GM21423 (cell line): ENCODE measurements at regions not wholly inside any gene's neighbourhood (a gene's known extent, or its start where the extent isn't known, plus 50 kb on each side); places are given as distances from the start of the nearest gene placed in this dataset.
"Not testable (repeated sequence)": the region's sequence is repeated elsewhere in the genome, so short reads cannot be mapped to it uniquely, and the experiment has no call there.

Source experiments
- ATAC-seq: cut with Tn5 transposase; IDR thresholded peaks from one replicate; pipeline ENCODE4 v1.9.1; 2021; ENCODE audit warnings: mild to moderate bottlenecking, moderate library complexity; ENCODE audit not compliant: unreplicated experiment

- ATAC-seq = no peak
Observed at GRCh38 chrX:78822157-78822690, 74.7 kb downstream of the LPAR4 start.

DNA sequence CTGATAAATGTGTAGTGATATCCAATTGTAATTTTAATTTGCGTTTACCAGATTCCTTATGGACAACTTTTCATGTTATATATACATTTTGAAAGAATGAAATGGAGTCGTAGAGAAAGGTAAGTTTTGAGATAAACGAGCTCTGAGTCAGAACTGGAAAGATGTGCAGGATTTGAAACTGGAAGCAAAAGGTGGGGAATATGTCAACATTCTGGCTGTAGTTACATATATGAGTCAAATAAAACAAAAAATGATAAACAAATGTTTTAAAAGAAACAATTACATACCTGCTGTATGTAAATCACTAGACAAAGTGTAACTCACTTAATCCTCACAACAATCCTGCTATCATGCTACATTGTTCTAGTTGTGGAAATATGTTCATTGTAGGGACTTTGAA lies 84.0 kb downstream of the LPAR4 start:
- no peak for ATAC-seq

- ATAC-seq = peak; percentile 74
Observed at GRCh38 chrX:78838709-78839108, 91.2 kb downstream of the LPAR4 start.

- no peak for ATAC-seq
Observed at GRCh38 chrX:78839711-78840110, 92.2 kb downstream of the LPAR4 start.

DNA sequence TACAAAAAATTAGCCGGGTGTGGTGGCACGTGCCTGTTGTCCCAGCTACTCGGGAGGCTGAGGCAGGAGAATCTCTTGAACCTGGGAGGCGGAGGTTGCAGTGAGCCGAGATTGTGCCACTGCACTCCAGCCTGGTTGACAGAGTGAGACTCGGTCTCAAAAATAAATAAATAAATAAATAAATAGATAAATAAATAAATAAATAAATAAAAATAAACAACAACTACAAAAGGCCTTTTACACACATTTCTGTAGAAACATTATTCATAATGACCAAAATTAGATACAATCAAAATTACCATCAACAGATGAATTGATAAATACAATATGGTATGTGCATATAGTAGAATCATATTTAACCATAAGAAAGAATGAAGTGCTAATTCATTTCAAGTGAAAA lies 96.7 kb downstream of the LPAR4 start:
- ATAC-seq = not testable (repeated sequence)

DNA sequence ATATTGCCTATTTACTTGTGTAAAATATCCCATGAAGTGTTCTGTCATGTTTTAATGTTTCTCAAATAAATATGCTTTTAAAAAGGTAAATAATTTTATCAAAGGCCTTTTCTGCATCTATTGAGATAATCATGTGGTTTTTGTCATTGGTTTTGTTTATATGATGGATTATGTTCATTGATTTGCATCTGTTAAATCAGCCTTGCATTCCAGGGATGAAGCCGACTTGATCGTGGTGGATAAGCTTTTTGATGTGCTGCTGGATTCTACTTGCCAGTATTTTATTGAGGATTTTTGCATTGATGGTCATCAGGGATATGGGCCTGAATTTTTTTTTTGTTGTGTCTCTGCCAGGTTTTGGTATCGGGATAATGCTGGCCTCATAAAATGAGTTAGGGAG lies 63.9 kb upstream of the P2RY10 start:
- not testable (repeated sequence) for ATAC-seq

DNA sequence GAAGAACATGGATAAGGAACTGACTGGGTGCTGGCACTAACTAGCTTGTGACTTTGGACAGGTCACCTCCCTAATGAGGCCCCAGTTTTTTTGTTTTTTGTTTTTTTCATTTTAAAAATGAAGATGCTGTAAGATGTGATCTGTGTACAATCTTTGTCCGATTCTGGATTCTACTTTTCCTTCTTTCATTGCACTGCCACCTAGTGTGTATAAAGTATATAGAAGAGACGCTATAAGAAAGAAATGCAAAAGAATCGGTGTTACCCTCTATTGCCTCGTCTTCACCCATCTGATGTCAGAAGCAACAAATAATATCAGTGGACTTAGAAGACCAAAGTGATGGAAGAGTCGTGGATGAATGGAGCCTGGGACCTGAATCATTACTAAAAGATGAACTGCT lies 58.6 kb upstream of the P2RY10 start:
- ATAC-seq = no peak
